Effector CD8-positive, alpha-beta T cell (primary cell): ENCODE measurements at regions not wholly inside any gene's neighbourhood (a gene's known extent, or its start where the extent isn't known, plus 50 kb on each side); places are given as distances from the start of the nearest gene placed in this dataset.
"Not testable (repeated sequence)": the region's sequence is repeated elsewhere in the genome, so short reads cannot be mapped to it uniquely, and the experiment has no call there.

Source experiments
- DNase-seq: peaks from one replicate; lab custom pipeline; 2025; lab: John Stamatoyannopoulos, UW

DNA sequence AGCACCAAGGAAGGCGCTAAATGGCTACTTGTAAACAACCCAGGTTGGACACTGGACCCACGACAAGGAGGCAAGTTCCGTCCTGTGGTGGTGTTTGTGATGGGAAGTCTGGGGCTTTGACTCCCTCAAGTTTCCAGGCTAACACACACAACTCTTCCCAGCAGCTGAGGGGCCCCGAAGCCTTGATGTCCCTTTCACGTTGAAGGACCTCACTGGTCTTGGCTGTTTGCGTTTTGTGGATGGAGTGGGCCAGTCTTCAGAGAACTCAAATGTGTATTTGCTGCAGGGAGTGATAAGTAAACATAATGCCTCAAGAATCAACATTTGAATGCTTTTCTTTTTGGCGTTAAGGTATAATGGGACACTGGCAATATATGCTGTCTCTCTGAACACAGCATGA is 199.2 kb downstream of the TM9SF2 start:
- no peak for DNase-seq

DNA sequence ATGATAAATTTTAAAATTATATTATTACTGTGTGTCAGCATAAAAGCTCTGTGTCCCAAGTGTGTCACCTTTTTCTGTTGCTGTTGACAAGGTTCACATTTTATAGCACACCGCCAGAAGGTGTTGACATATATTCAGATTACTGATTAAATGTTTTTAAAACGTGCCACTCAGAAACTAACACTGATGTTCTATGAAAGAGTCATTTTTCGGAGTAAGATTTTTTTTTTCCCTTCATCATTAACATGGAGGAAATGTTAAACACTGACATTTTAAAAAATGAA is 197.5 kb downstream of the TM9SF2 start:
- DNase-seq: no peak

DNA sequence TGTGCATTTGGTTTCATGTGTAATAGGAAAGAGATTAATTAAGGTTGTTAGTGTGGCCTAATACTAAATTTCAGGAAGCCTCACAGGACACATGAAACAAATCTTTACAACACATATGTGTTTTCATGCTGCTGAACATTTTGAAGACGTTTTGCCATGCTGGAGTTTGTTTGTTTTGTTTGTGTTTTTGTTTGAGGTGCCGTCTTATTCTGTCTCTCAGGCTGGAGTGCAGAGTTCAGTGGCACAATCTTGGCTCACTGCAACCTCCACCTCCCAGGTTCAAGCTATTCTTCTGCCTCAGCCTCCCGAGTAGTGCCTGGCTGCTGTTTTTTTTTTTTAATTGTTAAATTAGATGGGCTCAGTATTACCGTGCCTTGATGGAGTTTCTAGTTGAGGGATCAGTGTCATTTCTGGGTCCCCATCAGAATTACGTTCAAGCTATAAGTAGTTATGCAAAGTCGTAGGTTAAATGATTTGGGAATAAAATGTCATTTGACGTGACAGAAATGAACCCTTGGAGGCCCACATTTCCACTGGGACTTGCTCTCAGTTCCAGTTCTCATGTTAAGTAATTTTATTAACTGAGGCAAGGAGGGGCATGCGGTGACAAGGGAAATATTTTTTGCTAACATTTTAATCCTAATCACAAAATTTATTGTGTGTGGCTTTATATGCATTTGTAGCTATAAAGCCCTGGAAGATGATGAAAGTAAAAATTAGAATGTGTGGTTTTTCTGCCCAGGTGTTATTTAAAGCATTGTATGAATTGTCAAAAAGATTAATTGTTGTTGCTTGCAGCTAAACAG is 196.9 kb downstream of the TM9SF2 start:
- DNase-seq: no peak

DNA sequence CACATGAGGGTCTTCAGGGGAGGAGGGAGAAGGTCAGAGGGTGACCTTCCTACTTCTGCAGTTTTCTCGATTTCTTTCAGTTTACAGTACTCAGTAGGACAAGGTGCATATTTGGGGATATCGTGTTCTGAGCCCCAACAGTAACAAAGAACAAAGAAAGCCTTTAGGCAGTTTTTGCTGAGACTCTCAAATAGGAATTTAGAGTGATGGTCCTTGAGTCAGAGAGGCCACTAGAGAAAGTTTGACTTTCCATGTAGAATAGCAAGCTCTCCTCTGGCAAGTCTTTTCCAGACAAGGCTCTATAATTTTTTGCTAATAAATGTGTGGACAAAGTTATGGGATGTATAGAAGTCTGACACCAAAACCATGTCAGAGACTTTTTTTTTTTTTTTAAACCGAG is 194.6 kb downstream of the TM9SF2 start:
- no peak for DNase-seq

DNA sequence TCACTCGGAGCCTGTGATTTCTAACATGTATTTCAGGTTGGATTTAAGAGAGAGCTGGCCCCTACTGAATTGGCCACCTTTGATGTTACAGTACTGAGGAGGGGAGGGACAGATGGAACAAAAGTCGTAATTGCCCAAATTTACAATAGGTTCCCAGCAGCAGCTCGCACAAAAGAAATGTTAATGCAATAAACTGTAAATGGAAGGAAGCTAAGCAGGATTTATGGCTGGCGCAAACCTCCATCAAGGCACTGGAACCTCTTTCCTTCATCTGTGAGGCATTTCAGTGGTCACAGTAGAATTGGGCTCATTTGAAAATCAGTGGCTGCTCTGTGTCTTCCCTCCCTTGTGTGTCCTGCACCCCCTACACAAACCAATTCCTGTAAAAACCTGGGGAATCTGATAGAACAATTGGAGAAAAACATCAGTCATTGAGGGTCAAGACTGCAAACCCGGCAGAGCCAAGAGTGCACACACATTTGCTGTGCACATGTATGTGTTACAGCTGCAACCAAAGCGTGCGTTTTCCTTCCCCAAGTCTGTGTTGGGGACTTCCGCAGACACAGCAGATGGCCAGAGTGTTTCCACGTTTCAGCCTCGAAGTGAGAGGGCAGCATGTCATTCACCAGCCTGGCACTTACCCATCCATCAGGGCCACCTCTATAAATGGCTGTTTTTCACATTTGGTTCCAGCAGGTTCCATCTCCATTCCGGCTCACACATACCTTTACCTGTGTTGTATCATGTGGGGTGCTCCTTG is 192.8 kb downstream of the TM9SF2 start:
- DNase-seq: no peak

GRCh38 chr13:99693351-99693750 is 192.1 kb downstream of the TM9SF2 start:
- DNase-seq: no peak

DNA sequence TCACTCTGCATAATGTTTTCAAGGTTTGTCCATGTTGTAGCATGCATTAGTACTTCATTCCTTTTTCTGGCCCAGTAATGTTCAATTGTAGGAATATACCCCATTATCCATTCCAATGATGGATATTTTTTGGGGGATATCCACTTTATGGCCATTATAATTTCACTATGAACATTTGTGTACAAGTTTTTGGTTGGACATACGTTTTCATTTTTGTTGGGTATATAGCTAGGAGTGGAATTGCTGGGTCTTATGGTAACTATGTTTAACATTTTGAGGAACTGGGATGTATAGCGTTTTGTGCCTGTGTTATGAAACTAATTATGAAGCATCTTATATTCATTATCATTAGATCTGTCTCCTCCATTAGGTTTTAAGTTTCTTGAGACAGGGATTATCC is 191.6 kb downstream of the TM9SF2 start:
- DNase-seq: no peak

GRCh38 chr13:99691552-99691951 is 190.3 kb downstream of the TM9SF2 start:
- no peak for DNase-seq

GRCh38 chr13:99690426-99691174 is 189.3 kb downstream of the TM9SF2 start:
- DNase-seq: no peak

- DNase-seq: no peak
Observed at GRCh38 chr13:99689955-99690354, 188.7 kb downstream of the TM9SF2 start.

DNA sequence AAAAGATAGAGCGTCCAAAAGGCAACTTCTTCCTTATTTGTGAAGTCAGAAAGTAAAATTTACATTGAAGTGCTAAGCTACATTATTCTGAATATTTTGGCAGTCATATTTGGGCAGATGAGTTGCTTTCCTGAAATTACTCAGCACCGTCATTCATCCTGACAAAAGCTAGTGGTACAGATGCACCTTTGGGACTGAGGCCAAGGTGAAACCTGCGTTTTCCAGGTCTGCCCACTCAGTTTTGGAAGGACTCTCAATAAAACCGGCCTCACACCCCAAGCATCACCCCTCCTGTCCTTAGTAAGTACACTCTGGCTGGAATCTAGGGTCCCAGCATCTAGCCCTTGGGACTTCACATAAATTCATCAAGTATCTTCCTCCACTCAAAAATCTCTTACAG is 187.5 kb downstream of the TM9SF2 start:
- DNase-seq: no peak

DNA sequence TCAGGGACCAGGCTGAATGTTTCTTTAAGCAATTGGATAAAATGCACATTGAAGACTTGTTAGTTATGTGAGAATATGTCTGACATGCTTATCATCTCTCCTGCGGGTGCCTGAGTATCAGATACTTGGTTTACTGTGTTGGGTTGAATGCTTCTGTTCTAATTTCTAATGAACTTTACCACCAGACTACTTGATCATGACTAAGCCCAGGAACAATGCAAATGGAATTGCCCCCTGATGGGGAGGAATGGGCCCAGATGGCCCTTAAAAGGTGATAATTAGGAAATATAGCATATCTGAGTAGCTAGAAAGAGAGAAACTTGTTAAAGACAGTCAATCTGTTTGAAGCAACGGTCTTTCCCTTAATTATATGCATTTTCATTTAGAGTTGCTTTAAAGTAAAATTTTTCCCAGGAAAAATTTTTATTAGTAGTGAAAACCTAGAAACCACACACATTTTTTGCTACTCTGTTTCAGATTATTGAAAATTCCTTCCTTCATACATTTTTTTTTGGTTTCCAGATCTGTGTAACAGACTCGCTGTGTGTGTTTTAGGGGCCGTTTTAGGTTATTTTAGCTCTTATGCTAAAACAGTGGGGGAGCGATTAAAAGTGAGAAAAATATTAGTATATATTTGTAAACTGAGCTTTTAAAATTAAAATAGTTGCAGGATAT is 186.6 kb downstream of the TM9SF2 start:
- DNase-seq: no peak

- no peak for DNase-seq
Observed at GRCh38 chr13:99686944-99687411, 185.7 kb downstream of the TM9SF2 start.

DNA sequence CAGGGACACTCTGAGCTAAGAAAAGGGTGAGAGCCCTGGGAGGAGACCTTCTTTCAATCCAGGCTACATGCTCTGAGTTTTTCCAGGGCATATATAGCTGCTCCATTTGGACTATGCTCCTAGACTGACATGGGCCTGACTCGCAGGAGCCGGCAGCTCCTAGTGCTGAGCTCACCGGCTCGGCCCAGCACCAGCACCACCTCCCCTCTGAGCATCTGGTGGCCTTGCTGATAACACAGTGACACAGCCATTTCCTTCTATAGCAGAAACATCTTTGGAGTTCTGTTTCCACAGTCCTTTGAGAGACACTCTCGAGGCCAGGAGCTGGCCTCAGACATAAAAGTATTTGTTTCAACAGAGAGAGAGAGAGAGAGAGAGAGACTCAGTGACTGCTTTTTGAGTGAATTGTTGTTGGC is 184.9 kb downstream of the TM9SF2 start:
- no peak for DNase-seq

- no peak for DNase-seq
Observed at GRCh38 chr13:99681695-99682094, 180.4 kb downstream of the TM9SF2 start.

GRCh38 chr13:99677116-99677951 is 176.1 kb downstream of the TM9SF2 start:
- DNase-seq: no peak

DNA sequence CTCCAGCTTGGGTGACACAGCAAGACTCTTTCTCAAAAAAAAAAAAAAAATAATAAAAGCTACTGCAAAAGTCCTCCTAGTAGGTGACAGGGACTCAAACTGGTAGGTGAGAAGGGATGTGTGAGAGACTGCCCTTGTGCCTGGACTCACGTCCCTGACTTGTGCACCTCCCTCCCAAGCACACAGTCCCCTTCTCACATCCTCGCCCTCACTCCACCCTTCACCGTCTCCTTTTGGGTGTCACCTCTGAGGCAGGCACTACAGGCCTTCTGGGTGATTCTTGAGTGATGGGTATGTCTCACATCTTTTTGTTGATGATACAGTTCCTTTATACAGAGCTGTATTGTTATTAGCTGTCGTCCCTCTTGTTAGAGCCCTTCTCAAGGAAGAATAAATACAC is 170.5 kb downstream of the TM9SF2 start:
- no peak for DNase-seq

DNA sequence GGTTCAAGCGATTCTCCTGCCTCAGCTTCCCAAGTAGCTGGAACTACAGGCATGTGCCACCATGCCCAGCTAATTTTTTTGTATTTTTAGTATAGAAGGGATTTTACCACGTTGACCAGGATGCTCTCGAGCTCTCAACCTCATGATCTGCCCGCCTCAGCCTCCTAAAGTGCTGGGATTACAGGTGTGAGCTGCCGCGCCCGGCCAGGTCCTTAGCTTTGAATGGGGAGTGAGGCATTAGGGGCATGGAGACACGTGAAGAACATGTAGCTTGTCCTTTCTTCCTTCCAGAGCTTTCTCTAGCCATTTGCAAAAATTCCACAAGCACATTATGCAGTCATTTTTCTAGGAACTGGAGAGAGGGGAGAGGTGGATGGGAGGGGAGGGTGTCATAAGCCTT is 167.8 kb downstream of the TM9SF2 start:
- not testable (repeated sequence) for DNase-seq

- no peak for DNase-seq
Observed at GRCh38 chr13:99666146-99666805, 165.0 kb downstream of the TM9SF2 start.

GRCh38 chr13:99665711-99666110 is 164.4 kb downstream of the TM9SF2 start:
- DNase-seq: no peak

- DNase-seq: no peak
Observed at GRCh38 chr13:99663908-99664307, 162.6 kb downstream of the TM9SF2 start.
